Panc1 (cell line): ENCODE measurements at regions not wholly inside any gene's neighbourhood (a gene's known extent, or its start where the extent isn't known, plus 50 kb on each side); places are given as distances from the start of the nearest gene placed in this dataset.

Experiments
- ATAC-seq: fragments of 200-7000 bp; cut with Tn5 transposase; 2 replicates; pipeline ENCODE4 v1.9.1; 2020; ENCODE audit warnings: mild to moderate bottlenecking, moderate library complexity
- BruUV-seq: library from RNA; stranded (reverse); fragments of 400-500 nt; replicated peaks from 2 replicates; lab custom pipeline; 2021; lab: Mats Ljungman, UMichigan
- CTCF ChIA-PET: fragments of 300-600 bp; sonication (Branson Sonifier 250); formaldehyde crosslinking; loops from one replicate; lab custom pipeline; 2022; ENCODE audit warnings: antibody characterized with exemption; lab: Charles Lee
- POLR2A ChIA-PET: fragments of 300-600 bp; sonication (Branson Sonifier 250); formaldehyde crosslinking; loops from one replicate; lab custom pipeline; 2022; ENCODE audit warnings: antibody characterized with exemption; lab: Charles Lee
- DNase-seq: peaks from one replicate; pipeline ENCODE4 v3.0.0-alpha.2; 2010; ENCODE audit warnings: low read depth, low spot score
- H3K27ac ChIP-seq: 2 replicates; pipeline ENCODE4 v1.5.1; 2011; ENCODE audit warnings: mild to moderate bottlenecking, low read length, inconsistent platforms
- H3K27me3 ChIP-seq: fragments of 200-500 bp; sonication (Bioruptor generic); 2 replicates; pipeline ENCODE4 v1.6.0; 2014; ENCODE audit warnings: low read length, inconsistent platforms; ENCODE audit not compliant: control insufficient read depth, insufficient read depth
- H3K36me3 ChIP-seq: fragments of 200-500 bp; sonication (Bioruptor generic); 2 replicates; pipeline ENCODE4 v1.5.1; 2014; ENCODE audit warnings: inconsistent platforms, mild to moderate bottlenecking, low read length, moderate library complexity; ENCODE audit not compliant: control insufficient read depth, insufficient read depth
- H3K4me1 ChIP-seq: 2 replicates; pipeline ENCODE4 v1.5.1; 2011; ENCODE audit warnings: inconsistent platforms, mild to moderate bottlenecking, low read length, moderate library complexity; ENCODE audit not compliant: control insufficient read depth, insufficient read depth
- H3K4me3 ChIP-seq, 2 experiments: 2 replicates each; pipeline ENCODE4 v1.5.1; 2011 to 2012; ENCODE audit warnings: low read depth in 2 of 2, low read length in 2 of 2, mild to moderate bottlenecking in 2 of 2, inconsistent platforms in 1 of 2, moderate library complexity in 1 of 2
- H3K9me3 ChIP-seq: fragments of 200-500 bp; sonication (Bioruptor generic); 2 replicates; pipeline ENCODE4 v1.5.1; 2014; ENCODE audit warnings: low read depth, mild to moderate bottlenecking, inconsistent platforms, low read length, moderate library complexity; ENCODE audit not compliant: control insufficient read depth, insufficient read depth
- POLR2AphosphoS5 ChIP-seq: IDR thresholded peaks from 2 replicates; pipeline ENCODE4 v1.6.1; 2012; ENCODE audit warnings: mild to moderate bottlenecking, low read depth, low read length, moderate library complexity
- REST ChIP-seq, 2 experiments: IDR thresholded peaks; 2 replicates each; pipeline ENCODE4 v1.6.1; 2011 to 2012; ENCODE audit warnings: low read depth in 2 of 2, control low read depth in 1 of 2, low read length in 1 of 2, mild to moderate bottlenecking in 1 of 2, moderate library complexity in 1 of 2; ENCODE audit not compliant: insufficient read depth in 1 of 2
- SIN3A ChIP-seq: IDR thresholded peaks from 2 replicates; pipeline ENCODE4 v1.6.1; 2012; ENCODE audit warnings: low read depth, mild to moderate bottlenecking, low read length, moderate library complexity, borderline replicate concordance; ENCODE audit not compliant: insufficient read depth
- TCF7L2 ChIP-seq: IDR thresholded peaks from 2 replicates; pipeline ENCODE4 v1.6.1; 2011; ENCODE audit warnings: mild to moderate bottlenecking, low read depth, low read length, inconsistent platforms
- in situ Hi-C: cut with HindIII; loops from 2 replicates; pipeline ENCODE4 v1.10.0; 2016; ENCODE audit warnings: low sequenced_read_pairs, low pct_unique_long_range_greater_than_20kb
- intact Hi-C: fragments of 100-400 bp; cut with micrococcal nuclease; formaldehyde crosslinking; loops from one replicate; pipeline ENCODE4 v1.10.0; 2022; ENCODE audit not compliant: unreplicated experiment
- TF ChIP-seq, protein P1 (sequence below): fragments of 450-650 bp; IDR thresholded peaks from 2 replicates; pipeline ENCODE4 v1.5.1; 2017; ENCODE audit warnings: mild to moderate bottlenecking

GRCh38 chr1:87201768-87202167 lies 126.9 kb upstream of the LMO4 start:
- no peak for DNase-seq
- ATAC-seq, result no peak
- intact Hi-C loops, result no loop called here
- Histone ChIP-seq H3K4me1 (no peaks in the 10 kb centered on the region), H3K27me3 (no peaks in the 10 kb centered on the region; the same call in none of the 2 replicates), H3K4me3 (no peak overlapping the region), H3K27ac (no peak overlapping the region), H3K9me3 (no peaks in the 10 kb centered on the region), H3K36me3 (no peaks in the 10 kb centered on the region)
- TF ChIP-seq REST (IDR thresholded peaks at IDR 0.05; ENCODE audit: insufficient read depth in 1 of 2, low read depth in 2 of 2, low read length in 1 of 2) (no peak), SIN3A (no peak), TCF7L2 (no peak), POLR2AphosphoS5 (no peak)
- TF ChIP-seq, protein P1, sequence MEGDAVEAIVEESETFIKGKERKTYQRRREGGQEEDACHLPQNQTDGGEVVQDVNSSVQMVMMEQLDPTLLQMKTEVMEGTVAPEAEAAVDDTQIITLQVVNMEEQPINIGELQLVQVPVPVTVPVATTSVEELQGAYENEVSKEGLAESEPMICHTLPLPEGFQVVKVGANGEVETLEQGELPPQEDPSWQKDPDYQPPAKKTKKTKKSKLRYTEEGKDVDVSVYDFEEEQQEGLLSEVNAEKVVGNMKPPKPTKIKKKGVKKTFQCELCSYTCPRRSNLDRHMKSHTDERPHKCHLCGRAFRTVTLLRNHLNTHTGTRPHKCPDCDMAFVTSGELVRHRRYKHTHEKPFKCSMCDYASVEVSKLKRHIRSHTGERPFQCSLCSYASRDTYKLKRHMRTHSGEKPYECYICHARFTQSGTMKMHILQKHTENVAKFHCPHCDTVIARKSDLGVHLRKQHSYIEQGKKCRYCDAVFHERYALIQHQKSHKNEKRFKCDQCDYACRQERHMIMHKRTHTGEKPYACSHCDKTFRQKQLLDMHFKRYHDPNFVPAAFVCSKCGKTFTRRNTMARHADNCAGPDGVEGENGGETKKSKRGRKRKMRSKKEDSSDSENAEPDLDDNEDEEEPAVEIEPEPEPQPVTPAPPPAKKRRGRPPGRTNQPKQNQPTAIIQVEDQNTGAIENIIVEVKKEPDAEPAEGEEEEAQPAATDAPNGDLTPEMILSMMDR, result no peak
- POLR2A ChIA-PET, result no interaction called here
- BruUV-seq, result no TSS peak
- in situ Hi-C loops, result no loop called here
- CTCF ChIA-PET, result no interaction called here

GRCh38 chr1:87202451-87202850 lies 126.2 kb upstream of the LMO4 start:
- TF ChIP-seq TCF7L2, result no peak
- TF ChIP-seq POLR2AphosphoS5, result no peak
- TF ChIP-seq SIN3A, result no peak
- Histone ChIP-seq H3K4me1 (no peaks in the 10 kb centered on the region), H3K27ac (no peak overlapping the region), H3K9me3 (no peaks in the 10 kb centered on the region), H3K36me3 (no peaks in the 10 kb centered on the region), H3K27me3 (no peaks in the 10 kb centered on the region; the same call in none of the 2 replicates), H3K4me3 (no peak overlapping the region)
- ATAC-seq (no peak), DNase-seq (no peak)
- ChIA-PET CTCF (no interaction called here), POLR2A (no interaction called here)
- intact Hi-C loops, result no loop called here
- BruUV-seq, result no TSS peak
- in situ Hi-C loops, result no loop called here

DNA sequence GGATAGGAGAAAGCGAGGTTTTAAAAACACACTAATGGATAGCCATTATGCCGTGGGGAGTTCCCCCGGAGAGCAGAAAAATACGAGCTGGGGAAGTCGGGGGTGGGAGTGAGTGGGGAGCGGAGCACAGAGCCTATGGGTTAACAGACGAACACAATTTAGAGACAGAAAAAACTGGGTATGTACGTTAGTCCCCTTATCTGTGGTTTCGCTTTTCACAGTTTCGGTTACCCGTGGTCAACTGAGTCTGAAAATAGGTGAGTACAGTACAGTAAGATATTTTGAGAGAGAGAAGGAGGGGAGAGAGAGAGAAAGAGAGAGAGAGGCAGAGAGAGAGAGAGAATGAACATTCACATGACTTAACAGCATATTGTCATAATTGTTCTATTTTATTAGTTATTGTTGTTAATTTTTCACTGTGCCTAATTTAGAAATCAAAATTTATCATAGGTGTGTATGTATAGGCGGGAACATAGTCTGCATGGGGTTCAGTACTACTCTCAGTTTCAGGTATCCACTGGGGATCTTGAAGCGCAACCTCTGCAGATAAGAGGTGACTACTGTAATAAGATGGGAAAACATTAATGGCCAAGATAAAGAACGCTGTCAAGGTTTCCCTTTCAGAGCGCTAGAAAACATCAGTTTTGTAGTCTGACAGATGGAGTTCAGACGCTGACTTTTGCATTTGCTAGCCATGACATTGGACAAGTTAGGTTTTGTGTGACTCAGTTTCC lies 125.6 kb upstream of the LMO4 start:
- CTCF ChIA-PET, result no interaction called here
- intact Hi-C loops (no loop called here), in situ Hi-C loops (no loop called here)
- no peaks in the 10 kb centered on the region; the same call in none of the 2 replicates for H3K27me3 ChIP-seq
- ATAC-seq (0 out of 2 replicates have a peak, but pooled peaks have one; percentile 31), DNase-seq (no peak)
- POLR2A ChIA-PET, result no interaction called here
- H3K4me1 ChIP-seq, result no peaks in the 10 kb centered on the region
- BruUV-seq, result no TSS peak
- H3K36me3 ChIP-seq, result no peaks in the 10 kb centered on the region
- TF ChIP-seq REST (IDR thresholded peaks at IDR 0.05; ENCODE audit: insufficient read depth in 1 of 2, low read depth in 2 of 2, low read length in 1 of 2) (no peak), TCF7L2 (no peak), SIN3A (no peak), POLR2AphosphoS5 (no peak)
- TF ChIP-seq, protein P1, result no peak
- H3K4me3 ChIP-seq, result peak overlapping the region in 1 of 2 experiments; percentile 9; a peak in 2 of 4 replicates
- no peaks in the 10 kb centered on the region for H3K9me3 ChIP-seq
- no peak overlapping the region for H3K27ac ChIP-seq
